Right lung (tissue), 2 donors: ENCODE measurements at regions not wholly inside any gene's neighbourhood (a gene's known extent, or its start where the extent isn't known, plus 50 kb on each side); places are given as distances from the start of the nearest gene placed in this dataset.

Experiments used
- DNase-seq, 2 donors: peaks; one replicate each; pipeline ENCODE4 v3.0.0-alpha.2; 2013

GRCh38 chr12:98423963-98424362 lies 91.4 kb upstream of the TMPO start:
- no peak for DNase-seq

GRCh38 chr12:98424726-98425401 lies 90.5 kb upstream of the TMPO start:
- DNase-seq, result peak in 1 of 2 donors; percentile 61

- DNase-seq, result no peak
Measured at GRCh38 chr12:98425859-98426258, 89.5 kb upstream of the TMPO start.

GRCh38 chr12:98431089-98431488 lies 84.3 kb upstream of the TMPO start:
- no peak for DNase-seq

GRCh38 chr12:98437166-98437565 lies 78.2 kb upstream of the TMPO start:
- DNase-seq, result no peak

DNA sequence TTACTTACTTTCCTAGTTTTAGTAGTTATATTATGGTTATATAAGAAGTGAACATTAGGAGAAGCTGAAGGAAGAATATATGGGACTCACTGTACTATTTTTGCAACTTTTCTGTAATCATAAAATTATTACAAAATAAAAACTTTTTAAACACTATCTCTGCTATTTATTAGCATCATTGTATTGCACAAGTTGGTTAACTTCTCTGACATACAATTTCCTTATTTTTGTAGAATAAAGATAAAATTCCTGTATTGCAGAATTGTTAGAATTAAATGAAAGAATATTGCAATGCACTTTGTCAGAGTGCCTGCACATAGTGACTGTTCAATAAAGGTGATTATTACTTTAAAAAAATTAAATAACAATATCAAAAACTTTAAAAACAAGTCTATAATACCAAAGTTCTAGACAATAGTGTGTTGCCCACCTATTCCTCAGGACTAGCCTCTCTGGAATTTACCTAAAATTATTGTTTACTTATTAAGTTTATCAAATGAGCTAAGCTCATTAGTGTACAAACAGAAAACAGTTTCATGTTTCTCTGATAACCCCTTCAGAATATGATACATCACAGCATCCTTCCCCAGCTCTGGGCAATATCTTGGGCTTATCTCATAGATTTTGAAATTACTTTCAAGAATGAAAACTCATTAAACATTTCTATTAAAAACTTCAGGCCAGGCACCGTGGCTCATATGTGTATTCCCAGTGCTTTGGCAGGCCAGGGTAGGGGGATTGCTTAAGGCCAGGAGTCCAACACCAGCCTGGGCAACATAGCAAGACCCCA lies 77.4 kb upstream of the TMPO start:
- no peak for DNase-seq

DNA sequence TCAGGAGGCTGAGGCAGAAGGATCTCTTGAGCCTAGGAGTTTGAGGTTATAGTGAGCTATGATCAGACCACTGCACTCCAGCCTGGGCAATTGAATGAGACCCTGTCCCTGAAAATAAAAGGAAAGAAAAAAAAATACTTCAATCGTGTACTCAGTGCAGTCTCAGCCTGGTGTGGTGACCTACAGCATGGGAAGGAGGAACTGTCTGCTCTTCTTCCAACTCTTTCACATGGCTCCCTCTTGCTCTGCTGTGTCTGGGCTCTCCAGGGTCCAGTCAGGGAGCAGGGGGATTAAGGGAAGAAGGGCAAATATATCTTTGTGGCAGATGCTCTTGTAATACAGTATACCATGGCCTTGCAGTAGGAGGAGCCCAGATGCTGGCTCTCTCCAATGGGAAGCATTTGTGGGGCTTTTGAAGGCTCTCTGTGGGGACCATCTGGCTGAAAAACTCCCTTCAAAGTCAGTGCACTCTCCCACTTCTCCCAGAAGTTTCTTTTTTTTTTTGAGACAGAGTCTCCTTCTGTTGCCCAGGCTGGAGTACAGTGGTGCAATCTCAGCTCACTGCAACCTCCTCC lies 76.6 kb upstream of the TMPO start:
- no peak for DNase-seq

DNA sequence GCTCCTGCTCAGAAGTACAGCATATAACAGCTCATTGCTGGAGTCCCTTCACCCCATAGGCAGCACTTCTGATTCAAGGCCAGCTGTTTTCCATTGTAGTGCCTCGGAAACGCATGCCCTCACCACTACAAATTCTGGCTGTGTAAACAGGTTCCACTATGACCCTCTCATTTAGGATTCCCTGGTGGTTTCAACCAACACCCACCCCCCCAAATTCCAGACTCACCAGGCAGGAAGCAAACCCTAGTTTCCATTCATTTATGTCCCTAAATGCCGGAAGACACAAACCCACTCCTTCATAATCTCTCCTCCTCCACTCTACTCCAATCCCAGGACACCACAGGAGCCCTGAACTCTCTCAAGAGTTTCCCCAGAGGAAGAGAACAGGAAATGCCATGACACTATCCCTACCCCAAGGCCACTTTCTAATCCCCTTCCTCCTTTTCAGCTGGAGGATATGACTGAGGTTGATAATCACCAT lies 75.9 kb upstream of the TMPO start:
- no peak for DNase-seq

GRCh38 chr12:98439981-98440581 lies 75.3 kb upstream of the TMPO start:
- DNase-seq, result peak; percentile 87 to 91

- no peak for DNase-seq
Measured at GRCh38 chr12:98446060-98446459, 69.3 kb upstream of the TMPO start.

- DNase-seq, result no peak
Measured at GRCh38 chr12:98446682-98447081, 68.7 kb upstream of the TMPO start.

DNA sequence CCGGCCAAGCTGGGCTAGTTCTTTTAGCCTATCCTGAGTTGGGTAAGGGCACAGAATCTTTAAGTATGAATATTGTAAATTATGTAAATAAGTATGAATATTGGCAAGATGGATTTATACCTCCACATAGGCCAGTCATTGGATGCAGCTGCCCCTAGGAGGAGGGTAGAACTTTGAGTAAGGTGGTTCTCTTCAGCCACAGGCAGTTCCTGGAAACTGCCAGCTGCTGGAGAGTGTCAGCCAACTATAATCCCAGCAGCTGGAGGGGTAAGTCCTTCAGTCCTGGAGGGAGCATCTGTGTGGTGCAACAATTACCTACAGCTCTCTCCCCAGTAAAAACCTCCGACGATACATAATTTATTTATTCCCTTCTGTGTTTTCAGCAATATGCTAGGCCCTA lies 65.8 kb upstream of the TMPO start:
- no peak for DNase-seq

DNA sequence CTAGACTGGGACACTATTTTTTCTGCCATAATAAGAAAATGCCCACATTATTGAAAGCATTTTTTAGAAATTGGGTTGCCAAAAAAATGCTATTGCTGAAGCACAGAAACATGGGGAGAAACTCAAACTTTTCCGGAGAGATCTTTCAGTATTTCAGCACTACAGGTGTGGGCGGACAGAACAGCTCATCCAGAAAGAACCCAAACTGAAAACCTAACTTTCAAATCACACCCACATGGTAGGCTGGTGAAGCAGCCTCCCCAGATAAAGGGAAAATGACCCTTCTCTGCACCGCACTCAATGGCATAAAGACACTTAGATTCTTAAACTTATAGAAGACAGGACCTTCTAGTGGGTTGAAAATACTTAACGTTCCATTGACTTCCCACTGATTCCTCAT lies 62.3 kb upstream of the TMPO start:
- DNase-seq, result no peak

DNA sequence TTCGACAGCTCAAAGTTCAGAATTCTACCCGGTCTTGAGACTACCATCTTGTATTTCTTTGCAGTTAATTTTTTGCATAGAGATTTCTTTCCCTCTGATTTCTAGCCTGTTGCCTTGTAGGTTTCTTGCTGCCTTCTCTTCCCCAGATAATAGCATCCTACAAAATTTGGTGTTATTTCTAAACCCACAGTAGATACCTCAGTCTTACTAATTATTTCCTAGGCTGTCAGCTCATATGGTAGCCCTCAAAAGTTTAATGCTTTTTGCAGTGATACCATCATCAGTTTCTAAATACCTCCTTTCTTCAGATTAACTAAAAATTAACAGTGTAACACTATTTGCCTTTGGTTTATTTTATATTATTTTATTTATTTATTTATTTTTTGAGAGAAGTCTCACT lies 61.9 kb upstream of the TMPO start:
- DNase-seq, result no peak

GRCh38 chr12:98456041-98456440 lies 59.3 kb upstream of the TMPO start:
- no peak for DNase-seq

- peak; percentile 23 to 35 for DNase-seq
Measured at GRCh38 chr12:98456576-98457573, 58.5 kb upstream of the TMPO start.

DNA sequence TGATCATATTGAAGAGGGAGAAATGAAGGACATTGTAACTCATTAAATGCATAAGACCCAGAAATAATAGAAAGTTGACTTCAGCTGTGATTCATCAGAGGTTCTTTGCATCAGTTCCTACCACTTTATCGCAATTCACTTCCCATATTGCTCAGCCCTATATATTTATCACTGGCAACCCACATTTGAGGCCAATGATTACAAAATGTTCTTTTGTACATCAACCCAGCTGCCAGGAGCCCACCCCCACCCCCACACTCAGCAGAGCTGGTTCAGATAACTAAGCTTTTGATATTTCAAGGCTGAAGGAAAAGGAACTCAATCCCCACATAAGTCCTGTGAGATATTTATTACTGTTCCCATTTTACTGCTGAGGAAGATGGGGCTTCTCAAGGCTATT lies 51.2 kb upstream of the TMPO start:
- peak in 1 of 2 donors; percentile 26 for DNase-seq

DNA sequence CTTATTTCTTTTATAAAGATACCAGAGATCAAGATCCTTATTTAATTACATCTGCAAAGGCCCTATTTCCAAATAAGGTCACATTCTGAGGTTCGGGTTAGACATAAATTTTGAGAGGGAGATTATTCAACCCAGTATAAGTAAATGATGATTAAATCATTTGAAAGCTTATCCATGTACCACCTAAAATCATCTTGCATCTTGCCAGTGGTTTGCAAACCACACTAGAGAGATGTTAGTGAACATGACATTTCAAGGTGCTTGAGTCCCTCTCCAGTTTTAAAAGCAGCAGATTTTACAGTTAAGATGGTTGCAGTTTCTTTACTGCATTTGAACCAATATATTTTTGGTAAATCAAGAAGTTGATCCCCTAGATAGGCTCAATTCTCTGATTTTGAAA lies 49.9 kb upstream of the TMPO start:
- DNase-seq, result no peak
